ENCODE measurements at regions not wholly inside any gene's neighbourhood (a gene's known extent, or its start where the extent isn't known, plus 50 kb on each side); places are given as distances from the start of the nearest gene placed in this dataset.
"Not testable (repeated sequence)": the region's sequence is repeated elsewhere in the genome, so short reads cannot be mapped to it uniquely, and the experiment has no call there.

DNA sequence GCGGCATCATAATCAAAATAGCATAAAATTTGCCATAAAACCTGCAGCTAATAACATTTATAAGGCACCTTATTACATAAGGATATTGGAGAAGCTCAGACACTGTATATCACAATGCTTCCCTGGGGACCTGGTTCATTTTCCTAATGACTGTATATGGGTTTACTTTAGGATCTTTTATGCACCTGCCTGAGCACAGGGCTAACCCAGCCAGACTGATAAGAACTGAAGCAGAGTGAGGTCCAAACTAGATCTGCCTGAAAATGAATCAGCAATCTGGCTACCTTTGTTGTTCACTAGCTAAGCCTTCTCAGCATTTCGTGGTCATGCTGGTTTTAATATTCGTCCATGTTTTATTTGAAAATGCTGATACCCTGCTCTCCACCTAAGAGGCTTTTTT is 1922.3 kb upstream of the CELF4 start:
- DNase-seq (ENCODE audit: low spot score), result no peak

DNA sequence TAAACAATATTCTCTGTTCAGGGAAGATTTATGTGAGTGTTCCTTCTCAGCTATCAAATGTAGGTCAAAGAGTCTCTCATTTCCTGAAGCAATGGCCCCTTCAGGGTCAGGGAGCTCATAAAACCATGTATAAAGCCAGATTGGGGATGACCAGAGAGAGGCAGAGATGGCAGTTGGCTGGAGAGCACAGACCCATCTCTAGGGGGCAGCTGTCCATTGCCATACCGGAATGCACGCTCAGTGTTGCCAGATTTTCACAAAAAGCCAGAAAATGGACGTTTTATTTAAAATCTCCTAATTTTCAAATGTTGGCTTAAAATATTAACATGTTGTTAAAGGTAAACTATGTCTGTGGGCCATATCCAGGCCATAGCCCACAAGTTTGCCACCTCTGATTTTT is 1920.7 kb upstream of the CELF4 start:
- DNase-seq (ENCODE audit: low spot score), result no peak

GRCh38 chr18:39485696-39486095 is 1920.1 kb upstream of the CELF4 start:
- DNase-seq (ENCODE audit: low spot score), result no peak

GRCh38 chr18:39481281-39481680 is 1915.7 kb upstream of the CELF4 start:
- no peak for DNase-seq (ENCODE audit: low spot score)

DNA sequence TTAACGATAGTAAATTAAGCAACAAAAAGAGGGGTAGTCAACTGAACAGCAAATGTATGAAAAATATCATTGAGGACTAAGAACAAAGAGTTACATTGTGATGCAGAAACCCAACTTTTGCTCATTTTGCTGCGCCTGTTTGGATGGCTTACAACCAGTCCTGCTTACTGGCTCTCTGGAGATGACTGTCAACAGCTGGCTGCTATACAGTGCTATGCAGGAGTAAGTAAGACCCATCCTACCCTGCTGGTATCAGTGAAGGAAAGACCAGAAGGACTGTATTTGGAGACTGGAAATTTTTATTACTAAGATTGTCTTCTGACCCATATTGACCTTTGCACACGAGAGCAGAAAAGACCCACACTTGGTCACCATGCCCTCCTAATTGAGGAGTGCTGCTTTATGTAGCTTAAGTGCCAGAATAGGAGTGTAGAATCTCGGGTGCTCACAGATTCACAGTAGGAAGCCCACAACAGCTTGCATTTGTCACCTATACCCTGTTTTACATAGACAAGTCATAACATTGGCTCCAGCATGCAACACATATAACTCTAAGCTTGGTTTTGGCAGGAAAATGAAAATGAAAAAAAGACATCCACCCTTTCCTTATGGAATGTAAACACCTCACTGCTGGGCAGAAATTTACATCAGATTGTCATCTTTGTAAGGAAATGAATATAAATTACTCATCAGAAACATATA is 1915.0 kb upstream of the CELF4 start:
- no peak for DNase-seq (ENCODE audit: low spot score)

GRCh38 chr18:39464006-39464405 is 1898.4 kb upstream of the CELF4 start:
- no peak for DNase-seq (ENCODE audit: low spot score)

DNA sequence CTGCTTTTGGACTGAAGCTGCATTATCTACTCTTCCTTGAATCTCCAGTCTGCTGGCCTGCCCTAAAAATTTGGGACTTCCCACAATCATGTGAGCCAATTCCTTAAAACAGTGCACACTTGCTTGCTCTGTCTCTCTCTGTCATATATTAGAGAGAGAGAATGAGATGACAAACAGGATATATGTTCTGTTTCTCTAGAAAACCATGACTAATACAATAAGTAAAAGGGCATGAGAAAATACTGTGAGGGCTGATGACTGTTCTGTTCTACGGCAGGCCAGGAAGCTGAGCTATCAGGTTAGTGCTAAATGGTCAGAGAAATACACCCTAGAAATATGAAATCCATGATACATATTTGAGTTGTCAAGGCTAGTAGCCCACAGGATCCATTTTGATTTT is 1896.8 kb upstream of the CELF4 start:
- DNase-seq (ENCODE audit: low spot score), result no peak

- DNase-seq (ENCODE audit: low spot score), result no peak
These were observed 1894.5 kb upstream of the CELF4 start for GRCh38 chr18:39460136-39460535.

DNA sequence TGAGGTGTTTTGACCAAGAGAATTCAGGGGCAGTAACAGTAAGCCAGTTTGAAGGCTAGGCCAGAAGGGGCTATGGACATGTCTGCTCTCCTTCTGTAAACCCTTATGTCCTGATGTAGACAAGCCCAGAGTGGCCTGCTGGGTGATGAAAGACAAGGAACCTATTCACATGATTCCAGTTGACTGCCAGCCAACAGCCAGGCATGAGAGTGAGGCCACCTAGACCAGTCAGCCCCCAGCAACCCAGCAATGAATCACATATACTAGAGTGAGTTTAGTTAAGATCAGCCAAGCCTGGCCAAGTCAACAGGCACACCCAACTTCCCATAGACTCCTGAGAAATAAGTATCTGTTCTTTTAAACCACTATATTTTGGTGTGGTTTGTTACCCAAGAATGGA is 1889.7 kb upstream of the CELF4 start:
- DNase-seq (ENCODE audit: low spot score), result no peak

- no peak for DNase-seq (ENCODE audit: low spot score)
These were observed 1889.3 kb upstream of the CELF4 start for GRCh38 chr18:39454866-39455265.

GRCh38 chr18:39453882-39454281 is 1888.3 kb upstream of the CELF4 start:
- DNase-seq (ENCODE audit: low spot score), result no peak

DNA sequence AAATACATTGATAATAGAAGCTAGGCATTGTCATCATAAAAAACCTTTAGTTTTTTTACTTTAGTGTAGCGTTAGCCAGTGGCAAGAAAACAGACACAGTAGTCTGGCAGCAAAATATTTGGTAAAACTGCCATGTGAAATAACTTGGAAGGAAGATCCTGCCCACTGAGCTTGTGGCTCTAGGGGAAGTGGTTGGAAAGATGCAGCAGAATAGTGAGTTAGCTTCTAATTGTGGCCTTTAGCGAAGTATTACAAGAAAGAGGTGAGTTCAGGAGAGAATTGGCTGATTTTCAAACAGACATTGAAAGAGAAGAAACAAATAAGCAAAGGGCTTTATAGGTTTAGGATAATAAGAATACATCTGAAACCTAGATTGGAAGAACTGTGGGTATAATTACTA is 1887.8 kb upstream of the CELF4 start:
- DNase-seq (ENCODE audit: low spot score), result no peak

GRCh38 chr18:39450958-39451357 is 1885.4 kb upstream of the CELF4 start:
- DNase-seq (ENCODE audit: low spot score), result no peak

- no peak for DNase-seq (ENCODE audit: low spot score)
These were observed 1884.0 kb upstream of the CELF4 start for GRCh38 chr18:39449566-39449965.

GRCh38 chr18:39448942-39449341 is 1883.3 kb upstream of the CELF4 start:
- DNase-seq (ENCODE audit: low spot score), result no peak

DNA sequence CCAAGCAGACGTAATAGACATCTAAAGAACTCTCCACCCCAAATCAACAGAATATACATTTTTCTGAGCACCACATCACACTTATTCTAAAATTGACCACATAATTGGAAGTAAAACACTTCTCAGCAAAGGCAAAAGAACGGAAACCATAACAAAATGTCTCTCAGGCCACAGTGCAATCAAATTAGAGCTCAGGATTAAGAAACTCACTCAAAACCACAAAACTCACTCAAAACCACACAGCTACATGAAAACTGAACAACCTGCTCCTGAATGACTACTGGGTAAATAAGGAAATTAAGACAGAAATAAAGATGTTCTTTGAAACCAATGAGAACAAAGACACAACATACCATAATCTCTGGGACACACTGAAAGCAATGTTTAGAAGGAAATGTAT is 1879.4 kb upstream of the CELF4 start:
- DNase-seq (ENCODE audit: low spot score), result not testable (repeated sequence)

GRCh38 chr18:39441648-39442047 is 1876.0 kb upstream of the CELF4 start:
- DNase-seq (ENCODE audit: low spot score), result no peak

GRCh38 chr18:39435996-39436395 is 1870.4 kb upstream of the CELF4 start:
- peak; percentile 1 for DNase-seq (ENCODE audit: low spot score)

- DNase-seq (ENCODE audit: low spot score), result no peak
These were observed 1869.6 kb upstream of the CELF4 start for GRCh38 chr18:39435209-39435608.

- no peak for DNase-seq (ENCODE audit: low spot score)
These were observed 1868.8 kb upstream of the CELF4 start for GRCh38 chr18:39434223-39434920.

DNA sequence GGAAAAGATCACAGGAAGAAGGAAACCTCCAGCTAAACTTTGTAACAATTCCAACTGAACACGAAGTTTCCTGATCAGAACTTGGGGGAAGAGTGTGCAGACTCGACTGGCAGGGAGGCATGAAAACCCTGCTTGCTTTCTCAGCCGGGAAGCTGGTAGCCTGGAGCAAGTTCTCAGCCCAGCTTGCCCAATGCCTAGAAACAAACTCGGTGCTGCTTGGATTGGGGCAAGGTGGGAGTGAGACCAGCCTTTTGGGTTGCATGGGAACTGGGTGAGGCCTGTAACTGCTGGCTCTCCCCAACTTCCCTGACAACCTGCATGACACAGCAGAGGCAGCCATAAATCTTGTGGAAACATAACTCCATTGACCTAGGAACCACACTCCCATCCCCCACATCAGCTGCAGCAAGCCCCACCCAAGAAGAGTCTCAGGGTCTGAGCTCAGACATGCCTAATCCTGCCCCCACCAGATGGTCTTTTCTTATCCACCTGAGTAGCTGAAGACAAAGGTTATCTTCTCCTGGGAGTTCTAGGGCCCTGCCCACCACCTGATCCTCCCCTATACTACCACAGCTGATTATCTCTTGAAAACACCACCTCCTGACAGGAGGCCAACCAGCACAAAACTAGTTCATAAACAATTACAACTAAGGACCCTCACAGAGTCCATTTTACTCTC is 1859.7 kb upstream of the CELF4 start:
- no peak for DNase-seq (ENCODE audit: low spot score)

GRCh38 chr18:39424261-39424660 is 1858.7 kb upstream of the CELF4 start:
- DNase-seq (ENCODE audit: low spot score), result no peak

GRCh38 chr18:39421276-39421675 is 1855.7 kb upstream of the CELF4 start:
- DNase-seq (ENCODE audit: low spot score), result no peak

Measured in HT-29 (cell line).